SH-SY5Y (cell line): ENCODE measurements at regions not wholly inside any gene's neighbourhood (a gene's known extent, or its start where the extent isn't known, plus 50 kb on each side); places are given as distances from the start of the nearest gene placed in this dataset.

Experiments
- GATA2 ChIP-seq: IDR thresholded peaks from 2 replicates; pipeline ENCODE4 v1.6.1; 2011; ENCODE audit warnings: mild to moderate bottlenecking, low read depth, low read length
- GATA3 ChIP-seq: IDR thresholded peaks from 2 replicates; pipeline ENCODE4 v1.6.1; 2011; ENCODE audit warnings: low read depth, mild to moderate bottlenecking, low read length, moderate library complexity

GRCh38 chr2:194151231-194151630, 1505.8 kb upstream of the SLC39A10 start:
- TF ChIP-seq GATA3 = no peak
- TF ChIP-seq GATA2 = no peak

- TF ChIP-seq GATA3 (no peak), GATA2 (no peak)
Measured at GRCh38 chr2:194135463-194135862, 1521.6 kb upstream of the SLC39A10 start.

- TF ChIP-seq GATA2 (no peak), GATA3 (no peak)
Measured at GRCh38 chr2:194128810-194129209, 1528.2 kb upstream of the SLC39A10 start.

GRCh38 chr2:194126418-194126817, 1530.6 kb upstream of the SLC39A10 start:
- TF ChIP-seq GATA2 (no peak), GATA3 (no peak)

GRCh38 chr2:194116861-194117260, 1540.2 kb upstream of the SLC39A10 start:
- no peak for TF ChIP-seq GATA2
- no peak for TF ChIP-seq GATA3

- no peak for TF ChIP-seq GATA3
Measured at GRCh38 chr2:194105358-194105757, 1551.7 kb upstream of the SLC39A10 start.

GRCh38 chr2:194104687-194105086, 1552.3 kb upstream of the SLC39A10 start:
- TF ChIP-seq GATA3 (no peak), GATA2 (no peak)

GRCh38 chr2:194103941-194104659, 1552.9 kb upstream of the SLC39A10 start:
- TF ChIP-seq GATA3 (no peak), GATA2 (no peak)

- TF ChIP-seq GATA3 = no peak
- no peak for TF ChIP-seq GATA2
Measured at GRCh38 chr2:194102546-194102945, 1554.5 kb upstream of the SLC39A10 start.

GRCh38 chr2:194100201-194100600, 1556.8 kb upstream of the SLC39A10 start:
- TF ChIP-seq GATA3 = no peak
- no peak for TF ChIP-seq GATA2

GRCh38 chr2:194096402-194096801, 1560.6 kb upstream of the SLC39A10 start:
- TF ChIP-seq GATA2 (no peak), GATA3 (no peak)

- no peak for TF ChIP-seq GATA3
Measured at GRCh38 chr2:194095359-194095758, 1561.7 kb upstream of the SLC39A10 start.

GRCh38 chr2:194090251-194090905, 1566.6 kb upstream of the SLC39A10 start:
- TF ChIP-seq GATA3 (no peak), GATA2 (no peak)

- no peak for TF ChIP-seq GATA3
- TF ChIP-seq GATA2 = no peak
Measured at GRCh38 chr2:194087089-194087958, 1569.7 kb upstream of the SLC39A10 start.

GRCh38 chr2:194086129-194086528, 1570.9 kb upstream of the SLC39A10 start:
- no peak for TF ChIP-seq GATA2
- TF ChIP-seq GATA3 = no peak

- no peak for TF ChIP-seq GATA3
- no peak for TF ChIP-seq GATA2
Measured at GRCh38 chr2:194079989-194080388, 1577.0 kb upstream of the SLC39A10 start.

GRCh38 chr2:194077366-194077765, 1579.7 kb upstream of the SLC39A10 start:
- TF ChIP-seq GATA2 = no peak
